H1 (cell line): ENCODE measurements at regions not wholly inside any gene's neighbourhood (a gene's known extent, or its start where the extent isn't known, plus 50 kb on each side); places are given as distances from the start of the nearest gene placed in this dataset.

Source experiments
- CREB1 ChIP-seq: IDR thresholded peaks from 2 replicates; pipeline ENCODE4 v1.6.1; 2012; ENCODE audit warnings: inconsistent platforms
- CTCF ChIP-seq, 3 experiments: IDR thresholded peaks; 1 replicate in 2 of 3; 2 replicates in 1 of 3; pipeline versions ENCODE4 v1.5.1 to v1.6.1; 2011; ENCODE audit warnings: low read length in 3 of 3, mild to moderate bottlenecking in 3 of 3, inconsistent platforms in 2 of 3, low read depth in 1 of 3, moderate library complexity in 1 of 3; ENCODE audit not compliant: insufficient read depth in 1 of 3; ENCODE audit errors: control extremely low read depth in 1 of 3
- EZH2 ChIP-seq: fragments of 200-600 bp; sonication (generic); IDR thresholded peaks from 2 replicates; pipeline ENCODE4 v1.7.1; 2012; ENCODE audit warnings: low read depth, mild to moderate bottlenecking, moderate library complexity, low read length, inconsistent platforms; ENCODE audit not compliant: severe bottlenecking
- KDM4A ChIP-seq: IDR thresholded peaks from one replicate; pipeline ENCODE4 v1.7.1; 2012; ENCODE audit warnings: low read depth, mild to moderate bottlenecking, moderate library complexity, low read length, inconsistent platforms; ENCODE audit not compliant: severe bottlenecking
- POLR2A ChIP-seq, 2 experiments: IDR thresholded peaks; 1 replicate in 1 of 2; 2 replicates in 1 of 2; pipeline ENCODE4 v1.6.1; 2011; ENCODE audit warnings: low read depth in 2 of 2, low read length in 2 of 2, mild to moderate bottlenecking in 2 of 2; ENCODE audit errors: control extremely low read depth in 1 of 2
- POLR2AphosphoS5 ChIP-seq: IDR thresholded peaks from 2 replicates; pipeline ENCODE4 v1.6.1; 2011; ENCODE audit warnings: low read depth, low read length
- RAD21 ChIP-seq, 2 experiments: IDR thresholded peaks in 1 of 2; conservative IDR thresholded peaks in 1 of 2; 2 replicates each; pipeline ENCODE4 v1.6.1; 2011; ENCODE audit warnings: low read depth in 2 of 2, low read length in 2 of 2, improper control_type of control experiment in 1 of 2, inconsistent platforms in 1 of 2, mild to moderate bottlenecking in 1 of 2, moderate library complexity in 1 of 2
- RFX5 ChIP-seq: IDR thresholded peaks from 2 replicates; pipeline ENCODE4 v1.6.1; 2011; ENCODE audit warnings: low read depth, low read length, improper control_type of control experiment, borderline replicate concordance
- RNF2 ChIP-seq: fragments of 200-900, 300-1000 bp; sonication (generic); IDR thresholded peaks from 2 replicates; pipeline ENCODE4 v1.7.1; 2016; ENCODE audit warnings: borderline replicate concordance, low read depth, mild to moderate bottlenecking, antibody characterized with exemption, low read length; ENCODE audit not compliant: poor library complexity, severe bottlenecking; ENCODE audit errors: missing control alignments
- YY1 ChIP-seq: IDR thresholded peaks from 2 replicates; pipeline ENCODE4 v1.6.1; 2011; ENCODE audit warnings: low read depth, mild to moderate bottlenecking, low read length
- ZNF274 ChIP-seq: IDR thresholded peaks from 2 replicates; pipeline ENCODE4 v1.7.0; 2012; ENCODE audit warnings: low read length, borderline replicate concordance; ENCODE audit errors: extremely low read depth

GRCh38 chr4:67342291-67342690 lies 203.0 kb downstream of the CENPC start:
- TF ChIP-seq CREB1 (no peak), EZH2 (no peak), CTCF (IDR thresholded peaks at IDR 0.05; ENCODE audit: control extremely low read depth in 1 of 3, insufficient read depth in 1 of 3, low read depth in 1 of 3, low read length in 3 of 3) (no peak), POLR2A (IDR thresholded peaks at IDR 0.05; ENCODE audit: control extremely low read depth in 1 of 2, low read depth in 2 of 2, low read length in 2 of 2) (no peak), YY1 (no peak), KDM4A (no peak), RAD21 (IDR thresholded peaks at IDR 0.05 in 1 of 2, conservative IDR thresholded peaks at IDR 0.05 in 1 of 2; ENCODE audit: low read depth in 2 of 2, low read length in 2 of 2) (no peak), POLR2AphosphoS5 (no peak), RFX5 (no peak), ZNF274 (no peak), RNF2 (no peak)
